ENCODE measurements at regions not wholly inside any gene's neighbourhood (a gene's known extent, or its start where the extent isn't known, plus 50 kb on each side); places are given as distances from the start of the nearest gene placed in this dataset.

DNA sequence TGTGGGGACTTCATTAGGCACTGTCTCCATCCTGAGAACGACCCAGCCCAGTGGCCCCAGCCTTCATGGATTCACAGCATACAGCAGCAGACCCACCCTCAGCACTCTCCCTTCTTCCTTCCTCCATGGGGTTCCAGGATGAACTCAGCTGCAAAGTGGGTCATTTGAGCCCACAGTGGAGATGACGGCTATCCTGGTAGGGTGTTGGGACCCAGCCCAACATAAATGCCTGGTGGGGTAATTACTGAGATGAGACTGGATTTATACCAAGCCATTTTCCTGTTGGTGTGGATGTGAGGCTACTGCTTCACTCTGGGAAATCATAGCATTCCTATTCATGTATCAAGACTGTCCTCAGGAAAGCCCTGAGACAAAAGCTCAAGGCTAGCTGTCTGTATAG, 536.7 kb upstream of the TNP1 start:
- 44 to 74% methylated on average over 1 to 2 of the region's 2 CpGs for WGBS, 2 donors
- H3K27ac ChIP-seq, result no peak overlapping the region

DNA sequence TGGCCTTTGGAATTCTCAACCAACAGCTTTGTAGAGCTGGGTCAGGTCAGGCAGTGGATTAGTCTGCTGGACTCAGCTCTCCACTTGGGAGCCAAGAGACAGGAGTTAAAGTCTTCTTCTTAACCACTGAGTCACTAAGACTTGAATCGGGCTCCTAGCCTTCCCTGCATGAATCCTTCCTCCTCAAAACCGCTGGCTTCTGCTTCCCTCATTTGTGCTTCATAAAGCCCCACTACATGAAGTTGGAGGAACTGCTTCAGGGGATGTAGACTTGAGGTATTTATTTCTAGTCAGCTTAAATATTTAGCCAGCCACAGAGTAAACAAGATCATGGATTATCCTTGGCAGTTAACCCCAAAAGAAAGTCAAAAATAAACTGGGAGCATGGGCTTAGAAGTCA, 536.3 kb upstream of the TNP1 start:
- Histone ChIP-seq H3K27ac (no peak overlapping the region), H3K4me3 (no peak overlapping the region), H3K36me3 (ENCODE audit: low read depth, missing control alignments) (no peaks in the 10 kb centered on the region), H3K27me3 (no peaks in the 10 kb centered on the region), H3K4me1 (peaks cover 6% of the 10 kb centered on the region), H3K9me3 (no peaks in the 10 kb centered on the region)
- intact Hi-C loops (cut with DNase I; ENCODE audit: low total_unique reads), result no loop called here
- TF ChIP-seq, protein P1, sequence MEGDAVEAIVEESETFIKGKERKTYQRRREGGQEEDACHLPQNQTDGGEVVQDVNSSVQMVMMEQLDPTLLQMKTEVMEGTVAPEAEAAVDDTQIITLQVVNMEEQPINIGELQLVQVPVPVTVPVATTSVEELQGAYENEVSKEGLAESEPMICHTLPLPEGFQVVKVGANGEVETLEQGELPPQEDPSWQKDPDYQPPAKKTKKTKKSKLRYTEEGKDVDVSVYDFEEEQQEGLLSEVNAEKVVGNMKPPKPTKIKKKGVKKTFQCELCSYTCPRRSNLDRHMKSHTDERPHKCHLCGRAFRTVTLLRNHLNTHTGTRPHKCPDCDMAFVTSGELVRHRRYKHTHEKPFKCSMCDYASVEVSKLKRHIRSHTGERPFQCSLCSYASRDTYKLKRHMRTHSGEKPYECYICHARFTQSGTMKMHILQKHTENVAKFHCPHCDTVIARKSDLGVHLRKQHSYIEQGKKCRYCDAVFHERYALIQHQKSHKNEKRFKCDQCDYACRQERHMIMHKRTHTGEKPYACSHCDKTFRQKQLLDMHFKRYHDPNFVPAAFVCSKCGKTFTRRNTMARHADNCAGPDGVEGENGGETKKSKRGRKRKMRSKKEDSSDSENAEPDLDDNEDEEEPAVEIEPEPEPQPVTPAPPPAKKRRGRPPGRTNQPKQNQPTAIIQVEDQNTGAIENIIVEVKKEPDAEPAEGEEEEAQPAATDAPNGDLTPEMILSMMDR (IDR thresholded peaks at IDR 0.05), result no peak
- no peak for TF ChIP-seq POLR2A (IDR thresholded peaks at IDR 0.05)
- no peak for DNase-seq
- WGBS, 2 donors, result 81 to 88% methylated on average over 2 of the region's 2 CpGs

More for the DNA sequence above, 536.7 kb upstream of the TNP1 start:
- intact Hi-C loops (cut with DNase I; ENCODE audit: low total_unique reads), result no loop called here
- Histone ChIP-seq H3K4me1 (peaks cover 6% of the 10 kb centered on the region), H3K9me3 (no peaks in the 10 kb centered on the region), H3K27me3 (no peaks in the 10 kb centered on the region), H3K36me3 (ENCODE audit: low read depth, missing control alignments) (no peaks in the 10 kb centered on the region), H3K4me3 (no peak overlapping the region)
- no peak for DNase-seq
- no peak for TF ChIP-seq POLR2A (IDR thresholded peaks at IDR 0.05)
- TF ChIP-seq, protein P1 (IDR thresholded peaks at IDR 0.05), result no peak

DNA sequence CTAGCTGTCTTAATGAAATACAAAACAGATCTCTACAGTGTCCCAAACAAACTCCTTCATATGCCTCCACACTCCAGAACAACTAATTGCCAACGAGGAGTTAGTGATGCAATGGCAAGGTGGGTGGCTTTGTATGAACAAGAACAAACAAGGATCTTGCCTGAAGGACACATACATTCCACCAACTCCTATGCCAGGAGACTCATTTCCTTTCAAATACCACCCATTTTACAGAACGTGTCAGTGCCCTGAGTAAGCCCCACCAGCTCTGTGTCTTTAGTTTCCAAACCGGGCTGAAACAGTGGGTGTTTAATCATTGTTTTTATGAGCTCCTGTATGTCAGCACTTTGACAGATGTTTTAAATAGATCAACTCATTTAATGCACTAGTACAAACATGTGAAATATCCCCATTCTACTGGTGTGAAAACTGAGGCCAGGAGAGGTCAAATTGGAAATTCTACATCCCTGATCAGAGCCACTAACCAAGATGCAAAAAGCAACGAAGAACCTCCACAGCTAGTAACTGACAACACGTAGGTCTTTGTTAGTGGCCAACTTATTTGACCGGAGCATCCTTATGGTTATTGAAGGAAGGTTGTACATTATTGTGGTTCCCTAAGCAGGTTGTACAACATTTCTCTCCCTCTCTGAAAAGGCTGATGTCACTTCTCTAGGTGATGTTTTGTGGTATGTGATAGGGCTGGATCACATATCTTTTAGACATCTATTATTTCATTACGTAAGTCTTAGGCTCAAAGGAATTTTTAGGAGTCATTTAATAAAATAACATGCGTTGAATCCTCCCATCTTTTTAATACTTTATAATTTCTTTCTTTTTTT, 534.9 kb upstream of the TNP1 start:
- WGBS, 2 donors, result 86 to 89% methylated on average over 8 of the region's 8 CpGs
- no peaks in the 10 kb centered on the region for H3K27me3 ChIP-seq
- TF ChIP-seq POLR2A (IDR thresholded peaks at IDR 0.05), result no peak
- TF ChIP-seq, protein P1 (IDR thresholded peaks at IDR 0.05), result no peak
- H3K27ac ChIP-seq, result no peak overlapping the region
- no peak for DNase-seq
- intact Hi-C loops (cut with DNase I; ENCODE audit: low total_unique reads), result no loop called here
- peaks cover 6% of the 10 kb centered on the region for H3K4me1 ChIP-seq
- H3K36me3 ChIP-seq (ENCODE audit: low read depth, missing control alignments), result no peaks in the 10 kb centered on the region
- no peak overlapping the region for H3K4me3 ChIP-seq
- no peaks in the 10 kb centered on the region for H3K9me3 ChIP-seq

DNA sequence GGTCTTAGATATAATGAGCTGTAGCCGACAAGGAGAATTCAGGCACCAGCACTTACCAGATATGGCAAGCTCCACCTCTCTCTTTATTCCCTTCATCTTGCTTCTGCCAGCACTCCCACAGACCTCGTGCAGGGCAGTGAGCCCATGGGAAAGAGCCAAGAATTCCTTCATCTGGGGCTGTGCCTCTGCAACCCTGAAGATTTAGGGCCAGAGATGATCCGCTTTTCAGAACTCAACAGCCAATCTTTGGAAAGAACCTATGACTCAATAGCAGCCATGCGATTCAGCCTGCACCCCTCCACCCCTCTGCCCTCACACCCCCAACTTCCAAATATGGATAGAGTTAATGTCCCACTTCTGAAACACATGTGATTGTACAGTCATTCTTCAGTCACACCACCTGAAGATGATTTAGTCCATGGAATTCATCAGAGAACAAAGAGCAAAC, 533.7 kb upstream of the TNP1 start:
- H3K4me3 ChIP-seq, result no peak overlapping the region
- WGBS, 2 donors, result 35 to 43% methylated on average over 4 of the region's 4 CpGs
- no peaks in the 10 kb centered on the region for H3K9me3 ChIP-seq
- intact Hi-C loops (cut with DNase I; ENCODE audit: low total_unique reads), result no loop called here
- peak; percentile 90 for DNase-seq
- H3K27me3 ChIP-seq, result no peaks in the 10 kb centered on the region
- H3K4me1 ChIP-seq, result peaks cover 6% of the 10 kb centered on the region
- no peak for TF ChIP-seq POLR2A (IDR thresholded peaks at IDR 0.05)
- TF ChIP-seq, protein P1 (IDR thresholded peaks at IDR 0.05), result no peak
- no peaks in the 10 kb centered on the region for H3K36me3 ChIP-seq (ENCODE audit: low read depth, missing control alignments)
- H3K27ac ChIP-seq, result peak overlapping the region in 1 of 2 donors; percentile 28

Data from testis (tissue), 2 donors.